Upper lobe of left lung (tissue), 4 donors: ENCODE measurements at regions not wholly inside any gene's neighbourhood (a gene's known extent, or its start where the extent isn't known, plus 50 kb on each side); places are given as distances from the start of the nearest gene placed in this dataset.

Experiments
- CTCF ChIP-seq, 6 experiments: fragments of 450-650 bp in 4 of 6; fragments of 200-600 bp in 2 of 6; sonication (generic) in 2 of 6; IDR thresholded peaks; one replicate each; pipeline ENCODE4 v1.5.1; 2016 to 2019; ENCODE audit warnings: antibody characterized with exemption in 6 of 6
- EP300 ChIP-seq, 4 donors: sonication (generic); formaldehyde crosslinking; IDR thresholded peaks; one replicate each; pipeline ENCODE4 v1.5.1; 2017; ENCODE audit warnings: antibody characterized with exemption in 4 of 4, control low read depth in 2 of 4
- POLR2A ChIP-seq, 4 donors: fragments of 450-650 bp; IDR thresholded peaks; one replicate each; pipeline ENCODE4 v1.5.1; 2016 to 2017; ENCODE audit warnings: antibody characterized with exemption in 4 of 4, mild to moderate bottlenecking in 2 of 4
- POLR2AphosphoS5 ChIP-seq, 2 donors: sonication (generic); formaldehyde crosslinking; IDR thresholded peaks; one replicate each; pipeline ENCODE4 v1.5.1; 2017; ENCODE audit warnings: antibody characterized with exemption in 2 of 2

GRCh38 chr20:56736285-56736857 lies 107.3 kb downstream of the TFAP2C start:
- no peak for TF ChIP-seq POLR2AphosphoS5 (IDR thresholded peaks at IDR 0.05)
- no peak for TF ChIP-seq CTCF (IDR thresholded peaks at IDR 0.05)
- TF ChIP-seq POLR2A (IDR thresholded peaks at IDR 0.05), result no peak
- TF ChIP-seq EP300 (IDR thresholded peaks at IDR 0.05), result no peak
